ENCODE measurements at regions not wholly inside any gene's neighbourhood (a gene's known extent, or its start where the extent isn't known, plus 50 kb on each side); places are given as distances from the start of the nearest gene placed in this dataset.

DNA sequence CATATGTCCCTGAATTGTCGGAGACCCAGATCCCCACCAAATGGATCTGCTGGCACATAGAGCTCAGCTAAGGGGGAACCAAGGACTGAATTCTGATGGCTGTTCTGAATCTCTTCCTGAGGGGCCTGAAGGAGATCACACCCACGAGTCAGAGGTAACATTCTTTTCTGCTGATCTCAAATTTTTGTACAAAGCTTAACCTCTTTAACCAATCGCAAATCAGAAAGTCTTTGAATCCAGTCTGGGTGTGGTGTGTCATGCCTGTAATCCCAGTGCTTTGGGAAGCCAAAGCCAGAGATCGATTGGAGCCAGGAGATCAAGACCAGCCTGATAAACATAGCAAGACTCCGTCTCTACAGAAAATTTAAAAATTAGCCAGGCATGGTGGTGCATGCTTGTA lies 62.8 kb upstream of the PRRC2C start:
- in situ Hi-C loops (cut with HindIII; ENCODE audit: low sequenced_read_pairs) = no loop called here

DNA sequence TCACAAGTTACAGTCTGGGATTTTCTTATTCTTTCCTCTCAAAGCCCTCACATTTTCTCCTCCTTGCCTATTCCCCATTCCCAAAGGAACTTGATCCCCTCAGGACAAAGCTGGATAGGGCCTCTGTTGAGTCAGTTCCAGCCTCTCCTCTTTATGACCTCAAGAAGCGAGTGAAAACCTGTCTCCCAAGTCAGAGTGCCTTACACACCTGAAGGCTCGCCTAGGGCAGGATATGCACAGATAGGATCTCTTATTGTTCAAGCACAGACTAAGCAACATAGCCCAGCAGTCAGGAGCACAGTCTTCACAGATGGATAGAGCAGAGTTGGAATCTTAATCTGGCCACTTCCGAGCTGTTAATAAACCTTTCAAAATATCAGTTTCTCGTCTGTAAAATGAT lies 60.8 kb upstream of the PRRC2C start:
- DNase-seq (ENCODE audit: low read depth) = no peak
- in situ Hi-C loops (cut with HindIII; ENCODE audit: low sequenced_read_pairs) = no loop called here
- TF ChIP-seq, protein P1, sequence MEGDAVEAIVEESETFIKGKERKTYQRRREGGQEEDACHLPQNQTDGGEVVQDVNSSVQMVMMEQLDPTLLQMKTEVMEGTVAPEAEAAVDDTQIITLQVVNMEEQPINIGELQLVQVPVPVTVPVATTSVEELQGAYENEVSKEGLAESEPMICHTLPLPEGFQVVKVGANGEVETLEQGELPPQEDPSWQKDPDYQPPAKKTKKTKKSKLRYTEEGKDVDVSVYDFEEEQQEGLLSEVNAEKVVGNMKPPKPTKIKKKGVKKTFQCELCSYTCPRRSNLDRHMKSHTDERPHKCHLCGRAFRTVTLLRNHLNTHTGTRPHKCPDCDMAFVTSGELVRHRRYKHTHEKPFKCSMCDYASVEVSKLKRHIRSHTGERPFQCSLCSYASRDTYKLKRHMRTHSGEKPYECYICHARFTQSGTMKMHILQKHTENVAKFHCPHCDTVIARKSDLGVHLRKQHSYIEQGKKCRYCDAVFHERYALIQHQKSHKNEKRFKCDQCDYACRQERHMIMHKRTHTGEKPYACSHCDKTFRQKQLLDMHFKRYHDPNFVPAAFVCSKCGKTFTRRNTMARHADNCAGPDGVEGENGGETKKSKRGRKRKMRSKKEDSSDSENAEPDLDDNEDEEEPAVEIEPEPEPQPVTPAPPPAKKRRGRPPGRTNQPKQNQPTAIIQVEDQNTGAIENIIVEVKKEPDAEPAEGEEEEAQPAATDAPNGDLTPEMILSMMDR (IDR thresholded peaks at IDR 0.05; ENCODE audit: low read depth, low read length, missing control alignments) = no peak
- no peak overlapping the region for H3K4me3 ChIP-seq (ENCODE audit: low read depth, low read length)

More for the DNA sequence above, 62.8 kb upstream of the PRRC2C start:
- H3K4me3 ChIP-seq (ENCODE audit: low read depth, low read length) = no peak overlapping the region
- TF ChIP-seq, protein P1 (IDR thresholded peaks at IDR 0.05; ENCODE audit: low read depth, low read length, missing control alignments) = no peak
- DNase-seq (ENCODE audit: low read depth) = no peak

DNA sequence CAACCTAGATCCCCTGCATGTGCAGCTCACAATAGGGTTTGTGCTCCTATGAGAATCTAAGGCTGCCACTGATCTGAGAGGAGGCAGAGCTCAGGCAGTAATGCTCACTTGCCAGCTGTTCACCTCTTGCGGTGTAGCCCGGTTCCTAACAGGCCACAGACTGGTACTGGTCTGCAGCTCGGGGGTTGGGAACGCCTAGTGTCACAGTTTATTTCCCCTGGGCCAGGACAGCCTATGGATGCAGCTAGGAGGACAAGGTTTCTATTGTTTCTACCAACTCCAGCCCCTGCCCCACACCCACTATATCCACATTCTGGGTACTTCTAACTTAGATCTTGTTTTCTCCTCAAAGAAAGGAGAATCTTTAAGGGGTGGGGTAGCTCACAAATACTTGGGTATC lies 58.7 kb upstream of the PRRC2C start:
- no peak for DNase-seq (ENCODE audit: low read depth)
- in situ Hi-C loops (cut with HindIII; ENCODE audit: low sequenced_read_pairs) = no loop called here
- TF ChIP-seq, protein P1 (IDR thresholded peaks at IDR 0.05; ENCODE audit: low read depth, low read length, missing control alignments) = no peak

DNA sequence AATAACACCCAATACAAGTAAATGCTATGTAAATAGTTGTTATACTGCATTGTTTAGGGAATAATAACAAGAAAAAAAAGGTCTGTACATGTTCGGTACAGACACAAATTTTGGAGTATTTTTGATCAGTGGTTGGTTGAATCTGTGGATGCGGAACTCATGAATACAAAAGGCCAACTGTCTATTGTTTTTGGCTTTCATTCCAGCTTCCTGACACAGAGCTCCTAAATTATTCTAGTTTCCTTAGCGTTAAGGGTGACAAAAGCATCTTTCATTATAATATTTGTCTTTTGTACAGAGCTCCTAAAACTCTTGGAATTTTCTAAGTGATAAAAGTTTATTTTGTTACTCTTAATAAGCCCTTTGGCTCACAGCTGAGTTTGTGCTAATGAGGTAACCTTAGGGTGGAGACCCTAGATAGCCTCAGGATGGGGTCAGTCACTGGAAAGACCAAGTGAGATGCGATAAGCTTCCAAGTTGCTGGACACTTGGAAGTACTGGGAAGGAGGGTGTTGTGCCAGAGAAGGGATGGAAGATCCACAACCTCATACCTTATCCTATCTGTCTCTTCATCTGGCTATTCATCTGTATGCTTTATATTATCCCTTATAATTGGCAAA lies 57.4 kb upstream of the PRRC2C start:
- no peak for DNase-seq (ENCODE audit: low read depth)
- H3K4me3 ChIP-seq (ENCODE audit: low read depth, low read length) = no peak overlapping the region
- in situ Hi-C loops (cut with HindIII; ENCODE audit: low sequenced_read_pairs) = no loop called here
- TF ChIP-seq, protein P1 (IDR thresholded peaks at IDR 0.05; ENCODE audit: low read depth, low read length, missing control alignments) = no peak

More for the DNA sequence above, 58.7 kb upstream of the PRRC2C start:
- no peak overlapping the region for H3K4me3 ChIP-seq (ENCODE audit: low read depth, low read length)

DNA sequence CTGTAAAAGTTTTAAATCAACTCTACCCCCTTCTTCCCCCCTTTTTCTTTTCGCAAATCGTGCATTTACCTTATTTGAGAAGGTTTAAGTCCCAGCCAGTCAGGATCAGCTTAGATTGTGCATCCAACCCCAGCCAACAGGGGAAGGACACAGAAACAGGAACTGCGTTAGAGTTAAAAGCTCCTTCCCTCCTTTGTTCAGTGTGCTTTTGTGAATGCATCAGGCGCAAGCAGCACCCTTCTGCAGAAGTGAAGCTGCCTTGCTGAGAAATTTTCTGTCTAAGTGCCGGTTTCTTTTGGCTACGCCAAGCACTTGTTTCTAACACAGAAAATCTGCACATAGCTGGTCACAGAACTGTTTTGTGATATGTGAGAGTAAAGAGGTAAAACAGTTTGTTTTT lies 56.2 kb upstream of the PRRC2C start:
- TF ChIP-seq, protein P1 (IDR thresholded peaks at IDR 0.05; ENCODE audit: low read depth, low read length, missing control alignments) = no peak
- in situ Hi-C loops (cut with HindIII; ENCODE audit: low sequenced_read_pairs) = no loop called here
- no peak for DNase-seq (ENCODE audit: low read depth)
- no peak overlapping the region for H3K4me3 ChIP-seq (ENCODE audit: low read depth, low read length)

DNA sequence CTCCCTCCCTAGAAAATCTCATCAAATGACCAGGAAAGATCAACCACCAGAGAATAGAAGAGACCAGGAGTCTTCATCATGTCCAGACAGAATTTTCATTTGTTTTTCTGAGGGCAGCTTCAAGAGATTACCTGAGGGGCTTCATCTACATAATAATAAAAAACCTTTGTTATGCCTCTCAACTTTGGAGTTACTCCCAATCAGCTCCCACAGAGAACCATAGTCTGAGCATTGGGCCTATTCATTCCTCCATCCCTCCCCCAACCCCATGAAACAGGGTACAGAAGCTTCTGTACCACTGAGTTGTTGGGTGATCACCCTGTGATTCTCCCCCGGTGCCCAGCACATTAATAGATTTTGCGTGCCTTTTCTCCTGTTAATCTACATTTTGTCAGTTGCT lies 53.3 kb upstream of the PRRC2C start:
- TF ChIP-seq, protein P1 (IDR thresholded peaks at IDR 0.05; ENCODE audit: low read depth, low read length, missing control alignments) = no peak
- no peak for DNase-seq (ENCODE audit: low read depth)
- in situ Hi-C loops (cut with HindIII; ENCODE audit: low sequenced_read_pairs) = no loop called here
- no peak overlapping the region for H3K4me3 ChIP-seq (ENCODE audit: low read depth, low read length)

Measured in astrocyte of the cerebellum (primary cell).